ENCODE measurements at regions not wholly inside any gene's neighbourhood (a gene's known extent, or its start where the extent isn't known, plus 50 kb on each side); places are given as distances from the start of the nearest gene placed in this dataset.

DNA sequence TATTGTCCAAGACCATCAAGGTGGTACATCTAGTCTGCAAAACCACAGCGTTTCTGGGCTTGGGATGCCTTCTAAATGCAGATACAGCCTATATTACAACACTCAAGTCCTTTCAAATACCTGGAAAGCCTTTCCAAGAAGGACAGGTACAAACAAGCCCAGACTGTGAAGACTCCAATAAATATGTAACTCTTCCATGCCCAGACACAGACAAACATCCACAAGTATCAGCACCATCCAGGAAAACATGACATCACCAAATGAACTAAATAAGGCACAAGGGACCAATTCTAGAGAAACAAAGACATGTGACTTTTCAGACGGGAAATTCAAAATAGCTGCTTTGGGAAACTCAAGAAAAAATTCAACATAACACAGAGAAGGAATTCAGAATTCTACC lies 152.7 kb upstream of the POC5 start:
- no peak for TF ChIP-seq SPI1 (IDR thresholded peaks at IDR 0.05; ENCODE audit: low read depth, low read length)
- TF ChIP-seq POLR2AphosphoS5 (IDR thresholded peaks at IDR 0.05; ENCODE audit: low read depth, low read length): no peak

Measured in GM12891 (cell line).